C4-2B (cell line): ENCODE measurements at regions not wholly inside any gene's neighbourhood (a gene's known extent, or its start where the extent isn't known, plus 50 kb on each side); places are given as distances from the start of the nearest gene placed in this dataset.

Experiments
- CTCF ChIP-seq: fragments of 450-650 bp; conservative IDR thresholded peaks from 2 replicates; pipeline ENCODE4 v1.5.1; 2017; ENCODE audit warnings: mild to moderate bottlenecking
- ZFX ChIP-seq: fragments of 450-650 bp; IDR thresholded peaks from 2 replicates; pipeline ENCODE4 v1.6.1; 2017

DNA sequence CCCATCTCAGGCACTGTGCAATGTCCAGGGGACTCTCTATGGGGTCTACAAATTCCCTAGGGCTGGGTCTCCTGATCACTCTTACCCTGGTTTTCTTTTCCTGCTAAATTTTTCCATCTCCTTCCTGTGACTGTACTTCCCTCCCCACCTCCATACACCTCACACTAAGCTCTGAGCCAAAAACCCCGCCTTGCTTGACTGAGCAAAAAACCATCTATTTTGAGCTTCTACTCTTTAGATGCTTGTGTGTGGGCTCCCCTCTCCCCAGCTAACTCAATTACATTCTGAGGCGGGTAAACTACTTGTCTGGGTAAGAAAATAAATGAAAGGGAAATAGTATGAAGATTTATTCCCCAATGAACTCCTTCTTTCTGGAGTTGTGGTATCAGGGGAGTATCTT lies 187.9 kb downstream of the PTPRU start:
- TF ChIP-seq CTCF (no peak), ZFX (no peak)
